Gastrocnemius medialis (tissue), 4 donors: ENCODE measurements at regions not wholly inside any gene's neighbourhood (a gene's known extent, or its start where the extent isn't known, plus 50 kb on each side); places are given as distances from the start of the nearest gene placed in this dataset.

Experiments
- CTCF ChIP-seq, 5 experiments: fragments of 450-650 bp in 3 of 5; fragments of 200-600 bp in 2 of 5; sonication (generic) in 2 of 5; IDR thresholded peaks in 4 of 5; conservative IDR thresholded peaks in 1 of 5; 1 replicate in 4 of 5; 2 replicates in 1 of 5; pipeline ENCODE4 v1.5.1; 2016 to 2019; ENCODE audit warnings: antibody characterized with exemption in 5 of 5, mild to moderate bottlenecking in 3 of 5, moderate library complexity in 3 of 5
- POLR2A ChIP-seq, 2 donors: fragments of 450-650 bp; IDR thresholded peaks; one replicate each; pipeline ENCODE4 v1.6.1; 2017; ENCODE audit warnings: antibody characterized with exemption in 2 of 2, mild to moderate bottlenecking in 2 of 2, moderate library complexity in 2 of 2

GRCh38 chr10:28836435-28836743, 159.1 kb downstream of the BAMBI start:
- no peak for TF ChIP-seq CTCF (IDR thresholded peaks at IDR 0.05 in 4 of 5, conservative IDR thresholded peaks at IDR 0.05 in 1 of 5)
- no peak for TF ChIP-seq POLR2A (IDR thresholded peaks at IDR 0.05)
